NCI-H524 treated with DMSO at 0.1 percent for 48 hours (cell line): ENCODE measurements at regions not wholly inside any gene's neighbourhood (a gene's known extent, or its start where the extent isn't known, plus 50 kb on each side); places are given as distances from the start of the nearest gene placed in this dataset.

Experiments used
- DNase-seq: peaks from one replicate; lab custom pipeline; 2025; lab: John Stamatoyannopoulos, UW

DNA sequence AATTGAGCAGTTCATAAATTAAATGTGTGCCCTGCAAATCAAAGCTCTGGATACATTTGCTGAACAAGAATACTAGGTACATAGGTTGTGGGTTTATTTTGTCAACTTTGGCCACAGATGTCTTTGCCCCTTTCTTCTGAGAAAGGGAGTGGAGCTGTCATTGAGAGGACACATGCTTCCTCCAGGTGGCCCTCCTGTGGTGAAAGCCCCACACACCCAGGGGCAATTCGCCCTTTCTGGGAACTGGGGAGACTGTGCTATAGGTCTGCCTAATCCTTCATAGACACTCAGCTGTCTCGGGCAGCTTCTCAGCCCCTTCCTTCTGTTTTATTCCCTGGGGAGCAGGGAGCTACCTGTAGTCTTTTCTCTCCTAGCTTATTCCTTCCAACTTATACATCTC lies 605.7 kb upstream of the DPP6 start:
- DNase-seq: no peak

DNA sequence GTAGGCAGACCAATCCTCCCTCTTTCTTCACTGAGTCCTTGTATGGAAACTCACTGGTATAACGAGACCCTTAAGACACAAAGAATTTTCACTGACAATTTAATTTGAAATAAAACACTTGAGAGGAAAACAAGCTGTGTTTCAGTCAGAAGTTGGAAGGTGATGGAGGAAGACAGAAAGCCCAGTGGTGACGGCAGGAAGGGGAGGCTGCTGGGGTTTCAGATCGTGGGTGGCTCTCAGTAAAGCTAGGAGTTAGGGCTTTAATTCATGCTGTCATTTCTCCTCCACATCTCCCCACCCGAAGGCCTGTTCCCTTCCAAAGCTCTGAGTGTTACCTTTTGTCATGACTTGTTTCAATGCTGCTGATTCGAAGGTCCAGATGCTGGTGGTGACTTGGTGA lies 605.2 kb upstream of the DPP6 start:
- no peak for DNase-seq

DNA sequence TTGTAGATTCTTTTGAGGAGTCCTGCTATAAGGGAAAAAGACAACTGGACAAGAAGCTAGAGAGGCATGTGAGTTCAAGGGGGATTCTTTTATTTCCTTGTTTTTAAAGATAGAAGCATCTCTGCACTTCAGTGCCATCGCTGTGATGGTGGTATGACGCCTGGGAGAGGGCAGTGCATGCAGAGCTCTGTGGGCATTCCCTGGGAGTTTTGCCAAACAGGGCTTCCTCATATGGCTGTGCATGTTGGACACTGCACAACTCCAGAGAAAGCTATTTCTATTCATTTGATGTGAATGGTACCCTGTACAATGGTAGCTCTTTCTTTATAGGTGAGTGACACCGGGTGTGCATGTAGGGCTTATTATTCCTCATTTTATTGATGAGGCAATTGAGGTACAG lies 599.5 kb upstream of the DPP6 start:
- no peak for DNase-seq

DNA sequence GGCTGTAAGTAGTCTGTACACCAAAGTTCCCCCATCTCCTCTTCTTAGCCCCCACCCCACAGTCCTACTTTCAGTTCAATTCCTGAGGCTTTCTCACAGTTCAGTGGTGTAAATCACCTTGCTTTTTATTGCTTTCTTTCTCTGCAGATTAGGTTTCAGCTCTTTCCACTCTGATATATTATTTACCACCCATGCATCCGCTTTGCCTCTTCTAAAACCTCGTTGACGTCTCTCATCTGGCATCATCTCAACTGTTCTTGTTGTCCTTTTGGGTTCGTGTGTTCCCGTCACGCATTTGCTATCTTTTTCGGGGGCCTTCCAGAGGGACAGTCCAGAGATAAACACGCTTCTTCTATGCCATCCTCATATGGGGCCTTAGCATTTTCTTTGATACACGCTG lies 597.9 kb upstream of the DPP6 start:
- DNase-seq: no peak

DNA sequence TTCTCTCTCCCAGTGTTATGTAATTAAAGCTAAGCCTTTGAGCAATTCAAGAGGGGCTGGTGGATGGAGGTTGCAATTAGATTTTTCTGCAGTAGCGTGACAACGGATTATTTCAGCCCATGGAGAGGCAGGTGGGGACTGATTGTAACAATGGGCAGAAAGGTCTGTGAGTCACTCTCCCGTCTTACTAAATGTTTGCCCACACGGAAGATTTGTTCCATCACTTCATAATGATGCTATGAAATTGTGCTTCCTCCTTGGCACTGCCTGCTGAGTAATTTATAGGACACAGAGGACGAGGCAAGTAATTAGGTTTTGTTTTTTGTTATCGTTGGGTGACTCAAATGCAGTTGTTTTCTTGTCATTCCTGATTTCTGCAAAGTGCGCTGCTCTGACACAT lies 594.5 kb upstream of the DPP6 start:
- DNase-seq: no peak

DNA sequence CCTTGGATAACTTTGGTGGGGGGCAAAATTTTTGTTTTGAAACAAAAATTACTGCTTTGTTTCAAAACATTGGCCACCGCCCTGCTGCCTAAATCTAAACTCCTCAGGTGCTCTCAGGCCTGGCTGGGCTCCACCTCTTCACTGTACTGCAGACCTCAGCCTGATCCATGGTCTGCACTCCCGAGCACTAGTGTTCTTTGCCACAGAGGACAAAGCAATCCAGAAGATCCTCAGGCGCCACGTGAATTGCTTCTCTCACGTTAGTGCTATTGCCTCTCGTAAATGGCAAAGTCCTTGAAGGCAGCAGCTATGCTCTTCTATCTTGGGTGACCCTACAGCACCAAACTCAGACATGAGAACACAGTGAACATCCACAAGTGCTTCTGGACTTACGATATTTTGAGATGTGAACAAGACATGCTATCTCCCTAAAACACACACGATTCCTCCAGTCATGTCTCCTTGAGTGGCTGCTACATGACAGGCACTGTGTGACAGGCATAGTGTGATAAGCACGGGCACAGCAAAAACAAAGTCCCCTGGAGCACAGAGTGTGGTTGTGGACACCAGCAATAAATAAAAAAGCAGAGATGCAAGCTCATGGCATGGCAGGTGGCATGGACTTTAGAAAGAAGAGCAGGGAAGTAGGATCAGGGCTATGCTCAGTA lies 582.1 kb upstream of the DPP6 start:
- no peak for DNase-seq

DNA sequence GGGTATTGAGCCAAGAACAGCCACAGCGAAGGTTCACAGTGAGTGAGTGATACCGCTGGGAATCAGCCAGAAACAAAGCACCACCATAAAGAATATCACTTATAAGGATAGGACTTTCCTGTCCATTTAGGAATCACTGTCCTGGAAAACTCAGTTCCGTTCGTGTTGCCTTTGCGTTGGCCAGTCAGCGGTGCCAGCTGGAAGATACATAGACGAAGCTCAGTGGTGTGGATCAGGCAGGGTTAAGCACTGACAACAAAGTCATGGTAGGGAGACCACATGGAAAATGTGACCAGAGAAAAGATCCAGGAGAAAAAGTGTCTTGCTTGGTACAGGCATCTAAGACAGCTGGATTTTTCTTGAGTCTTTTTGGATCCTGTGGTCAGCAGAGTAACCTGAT lies 579.7 kb upstream of the DPP6 start:
- DNase-seq: no peak

DNA sequence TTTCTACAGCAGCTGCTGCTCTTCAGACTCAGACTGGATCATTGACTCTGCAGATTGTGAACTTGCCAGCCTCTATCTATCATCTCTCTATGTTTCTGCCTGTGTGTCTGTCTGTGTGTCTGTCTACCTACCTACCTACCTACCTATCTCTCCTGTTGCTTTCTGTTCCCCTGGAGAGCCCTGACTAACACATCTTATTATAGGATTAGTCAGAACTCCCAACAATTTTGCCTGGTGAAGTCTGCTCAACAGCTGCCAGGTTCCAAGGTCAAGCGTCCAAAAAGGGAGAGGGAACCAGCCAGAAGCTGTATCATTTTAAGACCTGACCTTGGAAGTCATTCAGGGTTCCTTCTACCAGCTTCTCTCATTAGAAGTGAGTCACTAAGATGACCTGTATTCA lies 579.0 kb upstream of the DPP6 start:
- no peak for DNase-seq

DNA sequence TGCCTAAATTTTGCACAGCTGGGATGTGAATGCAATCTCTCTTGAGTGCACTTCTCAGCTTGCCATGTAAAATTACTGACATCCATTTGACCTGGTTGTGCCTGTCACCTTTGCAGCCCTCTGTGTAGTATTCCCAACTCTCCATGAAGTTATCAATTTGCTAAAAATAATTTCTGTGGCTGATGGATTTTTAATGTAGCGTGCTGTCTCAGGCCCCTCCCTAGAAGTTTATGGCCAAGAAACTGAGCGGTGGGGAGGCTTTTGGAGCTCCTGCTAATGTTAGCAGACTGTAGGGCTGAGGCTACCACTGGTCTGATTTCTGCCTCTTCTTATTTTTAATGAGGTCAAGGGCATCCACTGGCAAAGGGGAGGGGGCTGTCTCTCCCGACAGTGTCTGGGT lies 577.0 kb upstream of the DPP6 start:
- no peak for DNase-seq

DNA sequence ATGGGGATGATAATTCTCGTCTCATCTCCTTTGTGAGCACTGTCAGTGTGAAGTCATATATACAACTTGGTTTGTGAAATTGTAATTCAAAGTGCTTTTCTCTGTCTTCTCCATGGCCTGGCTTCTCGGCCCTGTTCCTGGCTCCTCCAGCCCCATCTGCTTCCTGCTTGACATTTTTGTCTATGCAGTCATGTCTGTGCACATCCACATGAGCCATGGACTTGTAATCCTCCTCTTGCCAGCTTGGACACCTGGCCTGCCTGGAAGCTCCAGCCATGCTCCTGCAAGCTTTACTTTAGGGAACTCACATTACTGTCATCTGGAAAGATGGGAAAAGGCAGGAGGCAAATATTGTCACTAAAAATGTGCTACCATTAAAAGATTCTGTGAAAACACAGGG lies 576.0 kb upstream of the DPP6 start:
- no peak for DNase-seq

DNA sequence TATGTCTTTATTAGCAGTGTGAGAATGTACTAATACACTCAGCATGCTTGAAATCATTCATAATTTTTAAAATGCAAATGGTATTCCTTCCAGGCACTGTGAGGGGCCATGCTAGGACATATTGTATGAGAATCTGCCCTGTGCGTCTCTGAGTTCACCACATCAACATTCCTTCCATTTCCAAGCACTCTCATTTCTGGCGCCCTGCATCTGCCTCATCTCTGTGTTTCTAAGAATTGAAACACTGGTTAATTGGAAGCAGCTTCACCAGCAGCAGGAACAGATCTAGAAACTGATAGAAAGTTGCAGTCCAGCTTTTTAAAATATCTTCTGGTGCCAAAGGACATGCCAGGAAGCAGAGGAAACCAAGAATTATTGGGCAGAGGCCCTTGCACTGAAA lies 555.9 kb upstream of the DPP6 start:
- DNase-seq: no peak

DNA sequence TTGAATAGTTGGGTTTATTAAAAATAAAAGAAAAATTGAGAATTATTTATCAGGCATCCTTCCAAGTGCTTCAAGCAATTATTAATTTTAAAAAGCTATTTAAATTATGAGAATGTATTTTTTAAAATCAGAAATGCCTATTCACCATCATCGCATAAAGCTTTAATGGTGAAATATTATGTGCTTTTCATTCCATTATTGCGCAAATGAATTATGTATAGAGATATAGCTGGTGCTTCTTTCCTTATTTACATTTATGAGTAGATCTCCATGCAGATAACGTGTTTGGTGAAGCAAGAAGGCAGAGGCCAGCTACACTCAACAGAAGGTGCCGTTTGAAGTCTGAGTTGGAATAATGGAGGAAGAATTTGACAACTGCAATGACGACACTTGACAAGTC lies 549.1 kb upstream of the DPP6 start:
- DNase-seq: no peak

DNA sequence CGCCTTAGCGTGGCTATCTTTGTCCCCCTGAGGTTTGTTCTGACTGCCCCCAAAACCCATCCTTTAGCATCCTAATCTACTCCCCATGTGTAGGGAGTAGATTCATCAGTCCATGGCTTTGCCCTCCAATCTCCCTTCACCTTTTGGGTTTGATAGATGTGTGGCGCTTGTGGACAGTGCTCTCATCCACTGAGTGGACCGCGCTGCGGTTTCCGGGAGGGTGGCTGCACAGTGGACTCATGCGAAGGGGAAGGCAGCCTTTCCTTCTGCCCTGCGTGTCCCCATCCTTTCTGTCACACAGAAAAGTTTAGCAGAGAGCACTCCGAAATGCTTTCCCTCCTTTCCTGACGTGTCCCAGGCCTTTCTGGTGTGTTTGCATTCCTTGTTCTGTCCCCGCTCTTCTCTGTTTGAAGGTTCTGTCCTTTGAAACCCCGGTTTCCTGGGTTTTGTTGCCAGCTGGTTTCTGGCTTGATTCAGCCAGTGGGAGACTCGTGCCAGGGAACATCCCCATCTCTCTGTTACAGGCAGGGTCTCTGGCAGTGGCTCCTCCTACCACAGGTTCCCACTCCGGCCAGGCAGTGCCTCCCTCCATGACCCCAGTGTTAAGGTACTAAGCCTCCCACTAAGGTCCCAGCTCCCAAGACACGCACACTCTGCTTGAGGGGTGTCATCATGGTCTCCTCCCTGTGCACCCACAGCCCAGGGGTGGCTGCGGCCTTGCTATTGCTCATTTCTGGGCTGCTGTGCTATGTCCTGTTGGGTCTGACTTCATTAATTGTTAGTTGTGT lies 547.7 kb upstream of the DPP6 start:
- no peak for DNase-seq

DNA sequence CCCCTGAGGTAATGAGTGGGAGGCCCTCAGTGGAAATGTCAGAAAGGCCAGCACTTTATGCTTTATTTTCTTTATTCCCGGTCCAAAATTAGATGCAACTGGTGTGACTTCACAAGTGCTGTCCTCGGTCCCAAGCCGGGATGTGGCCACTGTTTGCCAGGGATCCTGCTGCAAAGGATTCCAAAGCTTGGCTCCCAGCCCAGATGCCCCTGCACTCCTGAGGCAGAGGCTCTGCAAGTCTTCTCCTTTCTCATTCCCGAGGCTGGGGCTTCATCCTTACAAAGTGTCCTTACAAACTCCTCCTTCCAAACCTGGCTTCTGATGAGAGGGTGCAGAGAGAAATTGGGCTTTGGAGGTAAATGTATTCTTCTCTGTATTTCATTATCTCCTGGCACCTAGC lies 544.3 kb upstream of the DPP6 start:
- DNase-seq: no peak

DNA sequence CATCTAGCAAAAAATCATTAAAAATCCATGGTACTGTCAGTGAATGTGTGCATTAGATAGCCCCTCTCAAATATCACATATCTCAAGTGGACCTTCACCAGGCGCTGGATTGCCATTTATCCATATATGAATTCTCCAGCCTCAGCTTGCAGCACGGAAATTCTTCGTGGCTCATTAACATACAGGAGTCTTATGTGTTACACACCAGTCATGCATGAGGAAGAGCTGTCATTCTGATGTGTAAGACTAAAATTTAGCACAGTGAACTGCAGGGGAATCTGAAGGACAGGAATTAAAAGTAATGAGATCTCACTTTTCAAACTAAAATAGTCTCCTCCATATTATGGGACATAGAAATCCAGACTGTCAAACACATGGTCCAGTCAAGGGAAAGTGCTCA lies 542.4 kb upstream of the DPP6 start:
- no peak for DNase-seq

DNA sequence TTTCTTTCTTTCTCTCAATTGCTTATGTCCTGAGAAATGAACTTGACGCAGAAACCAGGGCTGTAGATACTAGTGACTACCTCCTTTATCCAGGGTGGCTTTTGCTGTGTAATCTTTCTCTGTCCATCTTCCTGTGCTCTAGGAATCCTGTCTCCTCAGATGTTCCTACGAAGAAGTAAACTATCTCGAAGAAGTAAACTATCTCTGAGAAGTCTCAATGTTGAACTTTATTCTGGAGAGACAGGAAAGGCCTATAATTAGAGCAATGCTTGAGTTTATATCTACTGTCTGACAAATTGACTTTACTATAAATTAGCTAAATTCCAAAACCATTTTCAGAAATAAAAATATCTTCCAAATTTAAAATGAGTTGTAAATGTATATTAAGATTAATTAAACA lies 541.5 kb upstream of the DPP6 start:
- DNase-seq: no peak

DNA sequence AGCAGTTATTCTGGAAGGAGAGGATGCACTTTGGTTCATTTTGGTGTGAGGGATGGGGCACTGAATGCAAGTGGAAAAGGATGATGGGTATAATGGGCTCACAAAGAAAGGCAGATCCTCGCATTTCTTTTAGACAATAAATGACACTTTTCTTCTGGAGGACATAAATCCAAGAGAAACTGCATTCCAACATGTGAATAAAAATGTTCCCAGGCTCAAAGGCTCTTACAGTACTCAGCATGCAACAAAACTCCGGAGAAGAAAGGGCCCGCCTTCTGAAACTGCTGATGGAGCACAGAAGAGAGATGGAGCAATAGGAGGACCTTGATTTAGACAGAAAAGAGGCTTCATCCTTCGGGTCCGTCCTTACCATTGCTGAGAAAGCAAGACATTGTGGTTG lies 538.2 kb upstream of the DPP6 start:
- DNase-seq: no peak

DNA sequence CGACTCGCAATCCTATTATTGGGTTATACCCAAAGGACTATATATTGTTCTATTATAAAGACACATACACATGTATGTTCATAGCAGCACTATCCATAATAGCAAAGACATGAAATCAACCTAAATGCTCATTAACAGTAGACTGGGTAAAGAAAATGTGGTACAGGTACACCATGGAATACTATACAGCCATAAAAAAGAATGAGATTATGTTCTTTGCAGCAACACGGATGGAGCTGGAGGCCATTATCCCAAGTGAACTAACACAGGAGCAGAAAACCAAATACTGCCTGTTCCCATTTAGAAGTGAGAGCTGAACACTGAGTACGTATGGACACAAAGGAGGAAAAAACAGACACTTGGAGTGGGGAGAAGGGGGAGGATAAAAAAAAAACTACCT lies 536.8 kb upstream of the DPP6 start:
- DNase-seq: no peak

DNA sequence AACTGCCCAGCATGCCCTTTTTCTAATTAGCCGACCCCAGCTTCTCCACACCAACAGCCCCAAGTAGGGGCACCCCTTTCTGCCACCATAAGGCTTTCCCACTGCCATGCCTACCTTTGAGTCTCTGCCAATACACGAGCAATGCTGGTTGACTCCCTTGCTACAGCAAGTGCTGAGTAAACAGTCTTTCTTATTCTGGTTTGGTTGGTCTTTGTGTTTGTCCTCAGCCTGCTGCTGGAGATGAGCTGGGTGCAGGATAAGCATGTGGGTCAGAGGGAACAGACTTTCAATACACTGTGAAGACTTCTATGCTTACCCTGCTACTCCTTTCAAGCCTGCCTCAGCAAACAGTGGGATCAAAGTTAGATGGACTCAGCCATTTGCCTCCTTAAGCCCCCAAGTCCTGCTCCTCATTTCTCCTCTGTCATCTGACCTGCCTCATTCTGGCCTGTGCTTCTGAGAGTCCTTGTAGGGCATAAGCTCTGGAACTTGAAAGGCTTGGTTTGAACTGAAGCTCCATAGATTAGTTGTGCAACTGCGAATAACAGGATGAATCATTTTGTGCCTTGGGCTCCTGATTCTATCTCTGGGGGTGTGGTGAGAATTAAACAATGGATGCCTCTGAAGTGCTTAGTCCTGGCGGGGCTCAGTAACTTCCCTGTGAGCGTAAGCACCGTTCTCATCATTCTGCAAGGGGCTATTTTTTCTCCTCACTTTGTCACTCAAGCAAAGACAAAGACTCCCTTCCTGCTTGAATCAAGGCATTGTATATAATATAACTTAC lies 533.8 kb upstream of the DPP6 start:
- no peak for DNase-seq

DNA sequence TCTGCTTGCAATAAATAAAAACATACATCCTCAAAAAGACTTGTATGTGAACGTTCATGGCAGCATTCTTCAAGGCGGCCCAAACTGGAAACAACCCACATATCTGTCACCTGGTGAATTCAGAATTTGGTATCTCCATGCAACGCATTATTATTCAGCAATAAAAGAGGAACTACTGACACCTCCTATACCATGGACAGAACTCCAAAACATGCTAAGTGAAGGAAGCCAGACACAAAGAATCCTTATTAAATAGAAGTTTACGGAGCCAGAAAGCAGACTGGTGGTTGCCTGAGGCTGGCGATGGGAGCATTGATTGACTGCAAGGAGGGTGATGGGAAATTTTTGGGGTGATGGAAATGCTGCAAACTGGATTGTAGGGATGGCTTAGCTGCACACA lies 530.8 kb upstream of the DPP6 start:
- no peak for DNase-seq

DNA sequence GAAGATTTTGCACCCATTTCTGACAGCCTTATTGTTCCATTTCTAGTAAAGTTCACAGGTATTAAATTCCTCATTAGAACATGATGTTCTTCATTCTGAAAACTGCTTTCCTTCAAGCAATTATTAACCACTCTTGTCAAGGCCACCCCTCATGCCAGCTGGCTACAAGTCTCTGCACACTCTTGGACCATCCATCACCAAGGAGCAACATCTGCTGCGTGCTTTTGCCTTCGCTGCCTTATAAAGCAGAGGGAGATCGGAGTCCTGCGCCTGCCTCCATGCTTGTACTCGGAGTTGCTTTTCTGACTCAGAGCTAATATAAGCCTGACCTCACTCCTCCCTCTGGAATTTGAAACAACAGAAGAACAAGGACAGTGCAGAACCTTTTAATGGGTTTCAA lies 529.9 kb upstream of the DPP6 start:
- DNase-seq: peak; percentile 55

DNA sequence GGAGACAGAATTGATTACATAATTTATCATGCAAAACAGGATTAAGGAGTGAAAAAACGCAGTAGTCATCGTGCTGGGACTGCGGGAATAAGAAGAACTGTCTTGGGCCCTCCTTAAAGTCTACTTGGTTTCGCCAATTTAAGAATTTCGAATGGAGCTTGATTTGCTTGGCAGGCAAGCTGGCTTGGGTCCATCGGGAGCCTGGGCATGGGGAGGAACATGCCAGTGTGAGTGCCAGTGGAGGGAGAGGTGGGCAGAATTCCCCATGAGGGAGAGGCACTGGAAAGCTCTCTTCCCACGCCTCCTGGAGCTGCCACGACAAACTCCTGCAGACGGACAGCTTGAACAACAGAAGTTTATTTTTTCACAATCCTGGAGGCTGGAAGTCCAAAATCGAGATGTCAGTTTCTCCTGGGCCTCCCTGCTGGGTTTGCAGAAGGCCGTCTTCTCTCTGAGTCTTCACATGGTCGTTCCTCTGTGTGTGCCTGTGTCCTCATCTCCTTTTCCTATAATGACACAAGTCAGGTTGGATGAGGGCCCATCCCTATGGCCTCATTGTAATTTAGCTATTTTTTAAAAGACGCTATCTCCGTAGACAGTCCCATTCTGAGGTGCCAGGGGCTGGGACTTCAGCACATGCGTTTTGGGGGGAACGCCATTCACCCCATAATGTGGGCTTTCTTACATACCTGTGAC lies 528.7 kb upstream of the DPP6 start:
- no peak for DNase-seq
